GM18858 (cell line): ENCODE measurements at regions not wholly inside any gene's neighbourhood (a gene's known extent, or its start where the extent isn't known, plus 50 kb on each side); places are given as distances from the start of the nearest gene placed in this dataset.
"Not testable (repeated sequence)": the region's sequence is repeated elsewhere in the genome, so short reads cannot be mapped to it uniquely, and the experiment has no call there.

Experiments
- ATAC-seq: cut with Tn5 transposase; IDR thresholded peaks from one replicate; pipeline ENCODE4 v1.9.1; 2021; ENCODE audit not compliant: unreplicated experiment

DNA sequence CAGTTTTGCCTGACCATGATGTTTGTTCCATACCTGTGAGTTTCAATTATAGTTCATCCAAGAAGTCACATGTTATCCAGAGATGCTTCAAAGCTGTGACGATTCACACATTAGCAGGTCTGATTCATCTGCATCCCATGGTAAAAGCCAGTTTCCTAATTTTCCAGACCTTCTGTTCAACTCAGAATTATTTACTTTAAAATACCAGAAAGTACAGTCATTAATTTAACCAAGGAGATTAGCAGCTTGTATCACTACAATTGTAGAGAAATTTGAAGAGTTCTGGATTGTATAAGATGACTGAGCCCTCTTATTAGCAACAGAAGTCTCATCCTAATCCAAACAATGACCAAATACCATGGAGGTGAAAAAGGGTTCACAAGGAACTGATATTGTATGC, 76.1 kb upstream of the THBS1 start:
- no peak for ATAC-seq

DNA sequence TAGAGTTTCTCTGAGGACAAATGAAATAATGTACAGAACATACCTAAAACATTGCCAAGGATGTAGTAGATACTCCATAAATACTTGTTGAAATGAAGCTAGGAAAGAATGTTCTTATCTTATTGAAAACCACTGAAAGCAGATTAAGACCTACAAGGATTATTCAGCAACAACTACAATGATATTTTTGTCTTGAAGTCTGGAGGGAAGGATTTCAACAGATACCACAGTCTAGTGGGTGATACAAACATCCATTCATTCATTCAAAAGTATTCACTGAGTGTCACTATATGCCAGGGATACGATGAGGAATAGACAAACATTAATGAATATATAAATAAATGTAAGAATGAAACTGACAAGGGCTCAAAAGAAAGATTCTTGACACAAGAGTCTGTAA, 74.7 kb upstream of the THBS1 start:
- no peak for ATAC-seq

DNA sequence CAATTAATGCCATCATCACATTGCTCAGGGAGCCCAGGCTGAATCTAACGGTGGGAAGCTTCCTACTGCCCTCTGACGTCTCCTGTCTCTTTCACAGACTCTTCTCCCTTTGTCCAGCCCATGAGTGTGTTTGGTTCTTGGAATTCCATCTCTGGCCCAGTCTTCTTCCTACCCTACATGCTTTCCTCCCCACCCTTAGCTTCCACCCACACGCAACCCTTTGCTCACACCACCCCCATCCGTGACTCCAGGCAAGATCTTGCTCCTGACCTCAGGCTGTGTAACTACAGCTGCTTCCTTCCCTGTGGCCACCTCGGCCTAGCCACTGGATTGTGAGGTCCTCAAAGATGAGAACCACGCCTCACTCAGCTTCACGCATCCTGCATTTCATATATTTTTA, 72.3 kb upstream of the THBS1 start:
- no peak for ATAC-seq

DNA sequence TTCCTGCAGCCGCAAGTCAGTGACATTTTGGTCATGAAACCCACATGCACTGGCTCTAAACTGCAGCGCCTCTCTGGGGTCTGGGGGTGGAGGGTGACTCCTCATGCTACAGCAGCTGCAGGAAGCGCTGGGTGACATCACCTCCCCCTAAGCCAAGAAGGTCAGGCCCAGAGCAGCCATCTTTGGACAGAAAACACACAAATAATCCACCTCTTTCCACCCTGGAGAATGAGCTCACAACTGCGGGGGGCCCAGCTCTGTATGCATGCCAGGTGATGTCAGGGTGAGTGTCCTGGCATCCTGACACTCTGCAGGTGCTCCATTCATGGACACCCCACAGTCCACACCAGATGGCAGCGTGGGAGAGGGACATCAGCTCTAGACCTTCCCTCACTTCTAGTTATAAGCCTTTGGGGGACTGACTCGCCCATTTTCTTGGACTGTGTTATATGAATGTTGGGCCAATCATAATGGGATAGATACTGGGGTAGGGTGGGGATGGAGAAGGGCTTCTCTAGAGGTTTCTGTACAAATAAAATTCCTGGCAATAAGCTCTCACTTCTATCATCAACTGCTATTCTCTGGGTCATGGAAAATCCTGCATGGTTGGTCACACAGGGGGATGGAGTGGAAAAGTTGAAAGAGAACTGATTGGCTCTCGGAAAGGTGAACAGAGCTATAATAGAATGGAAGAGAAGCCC, 70.7 kb upstream of the THBS1 start:
- ATAC-seq: no peak

DNA sequence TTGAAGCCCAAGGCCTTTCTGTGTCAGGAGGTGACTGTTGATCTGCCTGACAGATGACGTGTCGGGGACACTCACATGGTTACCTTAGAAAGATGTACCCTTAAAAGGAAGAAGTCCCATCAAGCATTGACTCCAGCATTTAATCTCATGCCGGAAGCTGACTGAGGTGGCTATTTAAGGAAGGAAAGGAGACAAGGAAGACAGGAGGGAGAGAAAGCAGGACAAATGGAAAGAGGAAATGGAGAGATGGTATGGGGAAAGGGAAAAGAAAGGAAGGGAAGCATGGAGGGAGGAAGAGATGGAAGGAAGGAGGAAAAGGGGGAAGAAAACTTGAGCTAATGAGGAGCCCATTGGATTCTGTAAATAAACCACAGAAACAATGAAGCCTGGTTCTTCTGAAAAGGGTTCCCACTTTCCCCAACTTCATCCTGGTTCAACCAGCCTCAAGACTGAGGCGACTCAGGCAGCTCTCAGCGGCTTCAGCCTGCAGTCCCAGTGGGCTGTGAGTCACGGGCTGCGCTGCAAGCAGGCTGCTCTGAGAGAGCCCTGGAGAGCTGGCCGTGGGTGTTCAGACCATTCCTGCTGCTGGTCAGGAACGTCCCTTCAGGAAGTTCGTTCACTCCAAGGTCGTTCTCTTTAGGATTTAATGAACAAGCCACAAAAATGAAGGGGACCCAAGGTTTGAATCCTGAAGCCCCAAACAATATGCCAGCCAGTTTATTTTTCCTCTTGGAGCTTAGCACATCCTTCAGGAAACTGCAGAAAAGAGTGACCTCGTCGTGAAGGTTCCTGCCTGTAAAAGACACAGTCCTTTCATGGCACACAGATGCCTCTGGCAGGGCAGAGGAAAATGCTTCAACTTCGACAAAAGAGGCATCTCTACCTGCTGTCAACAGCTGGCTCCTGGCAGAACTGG, 69.6 kb upstream of the THBS1 start:
- no peak for ATAC-seq

DNA sequence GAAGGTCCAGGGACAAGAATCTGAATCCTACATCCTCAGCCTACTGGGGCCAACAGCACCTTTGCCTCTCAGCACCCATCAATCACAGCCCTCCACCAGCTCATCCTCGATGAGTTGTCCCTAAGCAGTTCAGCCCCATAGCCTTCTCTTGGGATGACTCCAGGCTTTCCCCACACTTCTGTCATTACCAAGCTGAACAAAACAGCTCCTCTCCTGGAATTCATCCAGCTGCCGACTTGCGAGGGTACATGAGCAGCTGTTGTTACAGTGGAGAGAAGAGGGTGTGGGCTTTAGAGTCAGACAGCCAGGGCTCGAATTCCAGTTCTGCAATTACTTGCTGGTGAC, 69.0 kb upstream of the THBS1 start:
- ATAC-seq: no peak

DNA sequence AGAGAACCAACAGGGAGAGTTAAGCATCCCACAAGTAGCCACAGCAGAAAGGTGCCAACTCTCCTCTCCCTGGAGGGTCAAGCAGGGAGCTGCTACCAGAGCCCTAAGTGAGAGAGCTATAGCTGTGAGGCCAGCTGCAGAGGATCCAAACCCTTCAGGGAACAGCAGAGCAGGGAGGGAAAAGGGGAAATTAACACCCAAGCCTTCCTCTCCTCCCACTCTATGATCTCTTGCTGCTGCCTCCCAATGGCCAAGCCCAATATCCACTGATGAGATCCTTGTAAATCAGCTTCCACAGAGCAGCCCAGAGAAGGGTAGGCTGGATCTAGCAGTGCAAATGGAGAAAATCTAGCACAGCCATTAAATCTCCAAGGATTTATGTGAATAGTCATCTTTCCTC, 68.2 kb upstream of the THBS1 start:
- no peak for ATAC-seq

DNA sequence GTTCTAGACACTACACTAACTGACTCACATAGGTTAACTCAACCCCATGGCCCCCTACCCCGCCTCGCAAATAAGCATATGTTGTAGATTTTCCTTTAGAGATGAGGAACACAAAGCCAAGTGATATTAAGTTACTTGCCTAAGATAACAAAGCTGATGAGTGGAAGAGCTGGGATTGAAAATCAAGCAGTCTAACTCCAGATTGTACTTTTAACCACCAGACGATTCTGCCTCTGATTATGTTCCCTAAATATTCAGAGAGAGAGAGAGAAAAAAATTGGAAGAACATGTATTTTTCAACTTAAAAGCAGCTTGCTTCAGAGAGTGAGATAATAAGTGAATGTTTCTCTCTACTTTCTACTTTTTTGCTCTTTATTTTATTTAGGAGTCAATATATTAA, 66.9 kb upstream of the THBS1 start:
- no peak for ATAC-seq

DNA sequence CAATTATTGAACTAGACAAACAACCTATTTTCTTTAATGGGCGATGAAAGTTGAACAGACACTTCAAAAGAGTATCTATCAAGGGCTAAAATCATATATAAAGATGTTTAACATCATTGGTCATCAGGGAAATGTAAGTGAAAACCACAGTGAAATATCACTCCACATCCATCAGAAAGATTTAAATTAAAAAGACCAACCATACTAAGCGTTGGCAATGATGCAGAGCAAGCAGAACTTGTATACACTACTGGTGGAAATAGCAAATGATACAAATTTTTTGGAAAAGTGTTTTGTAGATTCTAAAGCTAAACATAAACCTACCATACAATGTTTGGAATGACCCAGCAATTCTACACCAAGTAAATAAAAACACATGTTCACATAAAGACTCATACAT, 65.9 kb upstream of the THBS1 start:
- ATAC-seq: no peak

DNA sequence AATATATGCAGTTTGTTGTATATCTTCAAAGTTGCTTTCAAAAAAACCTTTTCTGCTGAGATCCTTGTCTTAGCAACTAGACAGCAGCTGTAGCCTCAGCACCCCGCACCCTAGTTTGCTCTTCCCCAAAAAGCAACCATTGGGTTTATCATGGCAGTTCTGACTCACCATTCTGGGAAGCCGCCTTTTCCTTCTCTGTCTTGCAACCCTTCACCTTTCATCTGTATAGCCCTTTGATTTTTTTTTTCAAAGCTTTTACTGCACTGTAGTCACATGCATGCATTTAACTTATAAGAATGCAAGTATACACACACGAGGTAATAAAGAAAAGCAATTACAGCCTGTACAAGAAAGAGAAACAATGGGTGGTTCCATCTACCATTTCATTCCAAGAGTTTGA, 65.1 kb upstream of the THBS1 start:
- ATAC-seq: no peak

DNA sequence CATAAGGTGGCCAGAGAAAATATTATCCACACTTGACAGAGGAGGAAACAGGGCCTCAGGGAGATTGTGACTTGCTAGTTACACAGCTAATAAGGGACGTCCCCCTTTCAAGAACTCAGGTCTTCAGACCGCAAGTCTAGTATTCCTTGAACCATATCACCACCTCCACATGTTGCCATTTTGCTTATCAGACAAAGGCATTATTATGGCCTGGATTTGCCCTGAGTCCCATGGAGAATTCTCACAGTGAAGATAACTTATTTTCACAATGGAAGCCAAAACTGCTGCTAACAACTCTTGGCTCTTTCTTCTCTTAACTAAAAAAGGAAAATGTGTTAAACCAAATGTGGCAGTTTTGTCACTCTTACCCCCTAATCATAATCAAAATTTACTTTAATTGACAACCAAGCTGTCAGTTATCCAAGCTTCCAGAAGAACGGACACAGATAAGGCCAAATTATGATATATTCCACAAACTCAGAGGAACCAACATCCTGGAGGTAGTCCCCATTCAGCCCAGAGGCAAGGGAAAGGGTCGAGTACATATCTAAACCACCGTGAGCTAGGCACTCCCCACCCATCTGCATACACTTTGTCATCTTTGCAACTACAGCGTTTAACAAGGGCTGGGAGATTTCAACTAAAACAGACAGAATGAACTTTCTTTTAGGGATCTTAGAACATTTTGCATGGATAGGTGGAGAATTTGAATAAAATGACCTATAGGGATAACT, 63.6 kb upstream of the THBS1 start:
- ATAC-seq: no peak

DNA sequence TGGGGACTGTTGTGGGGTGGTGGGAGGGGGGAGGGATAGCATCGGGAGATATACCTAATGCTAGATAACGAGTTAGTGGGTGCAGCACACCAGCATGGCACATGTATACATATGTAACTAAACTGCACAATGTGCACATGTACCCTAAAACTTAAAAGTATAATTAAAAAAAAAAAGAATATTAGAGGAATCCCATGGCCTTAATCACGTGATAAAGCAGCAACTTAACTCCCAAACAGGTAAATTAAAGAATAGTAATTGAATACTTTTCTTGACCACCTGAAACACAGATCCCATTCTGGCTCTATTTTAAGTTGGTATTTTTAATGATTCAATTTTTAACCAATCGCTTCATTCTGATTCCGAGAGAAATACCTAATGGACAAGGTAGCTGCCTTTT, 56.9 kb upstream of the THBS1 start:
- not testable (repeated sequence) for ATAC-seq

DNA sequence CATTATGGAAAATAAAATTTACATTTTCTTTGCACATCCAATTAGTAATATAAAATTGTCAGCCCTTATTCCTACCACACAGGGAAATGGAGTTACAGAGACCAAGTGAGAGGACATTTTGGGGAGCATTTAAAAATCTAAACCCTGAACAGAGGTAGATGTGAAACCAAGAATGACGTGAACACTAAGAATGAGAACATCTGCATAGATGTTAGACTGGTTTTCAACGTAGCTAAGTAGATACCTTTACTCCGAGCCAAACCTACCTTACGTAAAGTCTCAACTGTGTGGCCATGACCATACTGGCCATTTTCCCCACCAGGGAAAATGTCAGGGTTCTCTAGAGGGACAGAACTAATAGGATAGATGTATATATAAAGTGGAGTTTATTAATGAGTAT, 51.4 kb upstream of the THBS1 start:
- ATAC-seq: no peak

DNA sequence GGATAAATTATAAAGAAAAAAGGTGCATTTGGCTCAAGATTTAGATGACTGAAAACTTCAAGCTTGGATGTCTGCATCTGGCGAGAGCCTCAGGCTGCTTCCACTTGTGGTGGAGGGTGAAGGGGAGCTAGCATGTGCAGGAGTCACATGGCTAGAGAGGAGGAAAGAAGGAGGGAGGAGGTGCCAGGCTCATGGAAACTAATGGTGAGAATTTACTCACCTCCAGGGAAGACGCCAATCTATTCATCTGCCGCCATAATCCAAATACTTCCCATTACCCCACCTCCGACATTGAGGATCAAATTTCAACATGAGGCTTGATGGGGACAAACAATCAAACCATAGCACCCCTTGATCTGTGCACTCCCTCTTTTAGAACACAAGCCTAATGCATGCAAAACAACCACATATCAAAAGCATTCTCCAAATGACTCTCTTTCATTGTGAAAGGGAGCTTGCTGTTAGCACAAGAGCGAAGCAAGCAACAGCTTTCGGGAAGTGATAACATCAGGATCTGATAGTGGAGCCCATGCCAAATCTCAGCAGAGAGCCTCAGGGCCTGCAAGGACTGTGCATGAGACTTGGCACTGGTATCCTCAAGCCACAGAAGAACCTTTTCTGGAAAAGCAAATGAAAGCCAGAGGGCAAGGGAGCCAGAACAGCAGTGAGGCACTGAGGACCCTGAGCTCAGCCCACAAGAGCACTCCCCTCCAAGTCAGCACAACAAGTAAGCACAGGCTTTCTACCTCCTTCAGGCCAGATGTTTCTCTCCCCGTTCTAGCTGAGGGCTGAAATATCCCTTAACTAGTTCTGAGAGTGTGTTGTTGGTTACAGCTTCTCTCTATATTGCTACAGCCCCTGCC, 50.2 kb upstream of the THBS1 start:
- no peak for ATAC-seq
